Central memory CD8-positive, alpha-beta T cell (primary cell): ENCODE measurements at regions not wholly inside any gene's neighbourhood (a gene's known extent, or its start where the extent isn't known, plus 50 kb on each side); places are given as distances from the start of the nearest gene placed in this dataset.
"Not testable (repeated sequence)": the region's sequence is repeated elsewhere in the genome, so short reads cannot be mapped to it uniquely, and the experiment has no call there.

ENCODE experiments used
- ATAC-seq: fragments of 150-1000 bp; cut with Tn5 transposase; replicated peaks from 2 replicates; pipeline ENCODE4 v1.10.0; 2022; ENCODE audit warnings: mild to moderate bottlenecking, moderate FRiP score, moderate number of reproducible peaks; ENCODE audit not compliant: poor library complexity, severe bottlenecking; ENCODE audit errors: extremely low read depth
- DNase-seq, 2 donors: peaks; one replicate each; pipeline ENCODE4 v3.0.0; 2021; ENCODE audit warnings: low spot score in 2 of 2
- H3K27ac Mint-ChIP-seq: one replicate; pipeline ENCODE4 v1.8.0; 2022; ENCODE audit warnings: low read depth, mild to moderate bottlenecking, moderate library complexity, mixed read lengths
- H3K27me3 Mint-ChIP-seq: one replicate; pipeline ENCODE4 v1.8.0; 2022; ENCODE audit warnings: mixed read lengths
- H3K36me3 Mint-ChIP-seq: one replicate; pipeline ENCODE4 v1.8.0; 2022; ENCODE audit warnings: mild to moderate bottlenecking, moderate library complexity, mixed read lengths; ENCODE audit not compliant: insufficient read depth
- H3K4me1 Mint-ChIP-seq: one replicate; pipeline ENCODE4 v1.8.0; 2022; ENCODE audit warnings: mixed read lengths
- H3K4me3 Mint-ChIP-seq: one replicate; pipeline ENCODE4 v1.8.0; 2022; ENCODE audit warnings: mild to moderate bottlenecking, moderate library complexity, mixed read lengths
- H3K9me3 Mint-ChIP-seq: one replicate; pipeline ENCODE4 v1.8.0; 2022; ENCODE audit warnings: mixed read lengths

- H3K36me3 Mint-ChIP-seq, ATAC-seq, H3K4me3 Mint-ChIP-seq, H3K9me3 Mint-ChIP-seq, H3K27me3 Mint-ChIP-seq, DNase-seq, H3K4me1 Mint-ChIP-seq, H3K27ac Mint-ChIP-seq: not testable (repeated sequence)
These were observed 400.1 kb upstream of the ESRRG start for GRCh38 chr1:217123340-217123739.

- Mint-ChIP-seq H3K4me3 (no peak overlapping the region), H3K9me3 (peaks cover 10% of the 10 kb centered on the region), H3K36me3 (no peaks in the 10 kb centered on the region), H3K27ac (no peak overlapping the region), H3K27me3 (no peaks in the 10 kb centered on the region), H3K4me1 (no peaks in the 10 kb centered on the region)
- no peak for DNase-seq
- ATAC-seq: no peak
These were observed 394.8 kb upstream of the ESRRG start for GRCh38 chr1:217117973-217118465.

- H3K4me3 Mint-ChIP-seq: no peak overlapping the region
- no peaks in the 10 kb centered on the region for H3K27me3 Mint-ChIP-seq
- H3K4me1 Mint-ChIP-seq: no peaks in the 10 kb centered on the region
- DNase-seq (no peak), ATAC-seq (no peak)
- peaks cover 5% of the 10 kb centered on the region for H3K9me3 Mint-ChIP-seq
- H3K27ac Mint-ChIP-seq: no peak overlapping the region
- no peaks in the 10 kb centered on the region for H3K36me3 Mint-ChIP-seq
These were observed 392.5 kb upstream of the ESRRG start for GRCh38 chr1:217115404-217116380.

GRCh38 chr1:217109928-217110327, 386.7 kb upstream of the ESRRG start:
- no peak for DNase-seq
- no peak overlapping the region for H3K27ac Mint-ChIP-seq

GRCh38 chr1:217106231-217106901, 383.1 kb upstream of the ESRRG start:
- ATAC-seq (no peak), DNase-seq (no peak)
- Mint-ChIP-seq H3K36me3 (no peaks in the 10 kb centered on the region), H3K27me3 (no peaks in the 10 kb centered on the region), H3K4me1 (no peaks in the 10 kb centered on the region), H3K4me3 (no peak overlapping the region), H3K9me3 (peaks cover 22% of the 10 kb centered on the region), H3K27ac (no peak overlapping the region)

More at GRCh38 chr1:217109928-217110327, 386.7 kb upstream of the ESRRG start:
- ATAC-seq: no peak
- no peak overlapping the region for H3K4me3 Mint-ChIP-seq
- H3K36me3 Mint-ChIP-seq: no peaks in the 10 kb centered on the region
- no peaks in the 10 kb centered on the region for H3K27me3 Mint-ChIP-seq
- no peaks in the 10 kb centered on the region for H3K4me1 Mint-ChIP-seq
- H3K9me3 Mint-ChIP-seq: peaks cover 16% of the 10 kb centered on the region

- DNase-seq: no peak
- ATAC-seq: no peak
These were observed 382.2 kb upstream of the ESRRG start for GRCh38 chr1:217105437-217105836.

GRCh38 chr1:217097819-217098218, 374.6 kb upstream of the ESRRG start:
- H3K9me3 Mint-ChIP-seq: peaks cover 6% of the 10 kb centered on the region
- no peaks in the 10 kb centered on the region for H3K4me1 Mint-ChIP-seq
- H3K4me3 Mint-ChIP-seq: no peak overlapping the region
- H3K36me3 Mint-ChIP-seq: no peaks in the 10 kb centered on the region
- ATAC-seq (no peak), DNase-seq (no peak)
- H3K27me3 Mint-ChIP-seq: peaks cover 2% of the 10 kb centered on the region
- no peak overlapping the region for H3K27ac Mint-ChIP-seq

More at GRCh38 chr1:217105437-217105836, 382.2 kb upstream of the ESRRG start:
- Mint-ChIP-seq H3K4me1 (no peaks in the 10 kb centered on the region), H3K36me3 (no peaks in the 10 kb centered on the region), H3K9me3 (peaks cover 22% of the 10 kb centered on the region), H3K27ac (no peak overlapping the region), H3K4me3 (no peak overlapping the region), H3K27me3 (no peaks in the 10 kb centered on the region)

- peaks cover 14% of the 10 kb centered on the region for H3K9me3 Mint-ChIP-seq
- peaks cover 14% of the 10 kb centered on the region for H3K27me3 Mint-ChIP-seq
- DNase-seq (no peak), ATAC-seq (no peak)
- no peaks in the 10 kb centered on the region for H3K4me1 Mint-ChIP-seq
- H3K4me3 Mint-ChIP-seq: no peak overlapping the region
- no peak overlapping the region for H3K27ac Mint-ChIP-seq
- no peaks in the 10 kb centered on the region for H3K36me3 Mint-ChIP-seq
These were observed 373.0 kb upstream of the ESRRG start for GRCh38 chr1:217096200-217096599.

GRCh38 chr1:217095050-217095622, 371.9 kb upstream of the ESRRG start:
- Mint-ChIP-seq H3K27me3 (peaks cover 25% of the 10 kb centered on the region), H3K36me3 (no peaks in the 10 kb centered on the region), H3K27ac (no peak overlapping the region), H3K9me3 (peaks cover 14% of the 10 kb centered on the region), H3K4me3 (no peak overlapping the region), H3K4me1 (no peaks in the 10 kb centered on the region)
- ATAC-seq: no peak
- no peak for DNase-seq

- H3K27ac Mint-ChIP-seq: no peak overlapping the region
- H3K27me3 Mint-ChIP-seq: peaks cover 38% of the 10 kb centered on the region
- H3K9me3 Mint-ChIP-seq: peaks cover 8% of the 10 kb centered on the region
- no peak for DNase-seq
- no peak overlapping the region for H3K4me3 Mint-ChIP-seq
- no peak for ATAC-seq
- no peaks in the 10 kb centered on the region for H3K36me3 Mint-ChIP-seq
- no peaks in the 10 kb centered on the region for H3K4me1 Mint-ChIP-seq
These were observed 368.3 kb upstream of the ESRRG start for GRCh38 chr1:217091561-217091960.

- Mint-ChIP-seq H3K27me3 (peaks cover 38% of the 10 kb centered on the region), H3K4me3 (no peak overlapping the region), H3K27ac (no peak overlapping the region), H3K9me3 (peaks cover 8% of the 10 kb centered on the region), H3K36me3 (no peaks in the 10 kb centered on the region), H3K4me1 (no peaks in the 10 kb centered on the region)
- no peak for ATAC-seq
- DNase-seq: no peak
These were observed 367.1 kb upstream of the ESRRG start for GRCh38 chr1:217090060-217090911.
